NT2/D1 (cell line): ENCODE measurements at regions not wholly inside any gene's neighbourhood (a gene's known extent, or its start where the extent isn't known, plus 50 kb on each side); places are given as distances from the start of the nearest gene placed in this dataset.

Experiments used
- SUZ12 ChIP-seq: IDR thresholded peaks from 2 replicates; pipeline ENCODE4 v1.6.1; 2011; ENCODE audit not compliant: insufficient read length, insufficient read depth; ENCODE audit errors: extremely low read depth
- YY1 ChIP-seq: IDR thresholded peaks from 2 replicates; pipeline ENCODE4 v1.6.1; 2011; ENCODE audit not compliant: insufficient read length, insufficient read depth
- ZNF274 ChIP-seq: IDR thresholded peaks from 2 replicates; pipeline ENCODE4 v1.6.1; 2011; ENCODE audit warnings: mild to moderate bottlenecking, low read depth, low read length

GRCh38 chr5:122680623-122681350 is 94.1 kb upstream of the SNX2 start:
- TF ChIP-seq YY1: no peak
- no peak for TF ChIP-seq ZNF274
- no peak for TF ChIP-seq SUZ12
